ENCODE measurements at regions not wholly inside any gene's neighbourhood (a gene's known extent, or its start where the extent isn't known, plus 50 kb on each side); places are given as distances from the start of the nearest gene placed in this dataset.

- ATAC-seq (no peak), FAIRE-seq (no peak), DNase-seq (ENCODE audit: low read depth, low spot score) (no peak)
- no peak overlapping the region for H3K9ac ChIP-seq (ENCODE audit: control insufficient read depth, insufficient read depth, low read length)
- in situ Hi-C loops (cut with MboI) (no loop called here), intact Hi-C loops (cut with micrococcal nuclease; ENCODE audit: unreplicated experiment) (no loop called here)
- no peak overlapping the region for H2AFZ ChIP-seq (ENCODE audit: control insufficient read depth, low read depth, low read length)
- no peaks in the 10 kb centered on the region for H3K4me1 ChIP-seq (ENCODE audit: control insufficient read depth, insufficient read depth, low read length)
- TF ChIP-seq, protein P1, sequence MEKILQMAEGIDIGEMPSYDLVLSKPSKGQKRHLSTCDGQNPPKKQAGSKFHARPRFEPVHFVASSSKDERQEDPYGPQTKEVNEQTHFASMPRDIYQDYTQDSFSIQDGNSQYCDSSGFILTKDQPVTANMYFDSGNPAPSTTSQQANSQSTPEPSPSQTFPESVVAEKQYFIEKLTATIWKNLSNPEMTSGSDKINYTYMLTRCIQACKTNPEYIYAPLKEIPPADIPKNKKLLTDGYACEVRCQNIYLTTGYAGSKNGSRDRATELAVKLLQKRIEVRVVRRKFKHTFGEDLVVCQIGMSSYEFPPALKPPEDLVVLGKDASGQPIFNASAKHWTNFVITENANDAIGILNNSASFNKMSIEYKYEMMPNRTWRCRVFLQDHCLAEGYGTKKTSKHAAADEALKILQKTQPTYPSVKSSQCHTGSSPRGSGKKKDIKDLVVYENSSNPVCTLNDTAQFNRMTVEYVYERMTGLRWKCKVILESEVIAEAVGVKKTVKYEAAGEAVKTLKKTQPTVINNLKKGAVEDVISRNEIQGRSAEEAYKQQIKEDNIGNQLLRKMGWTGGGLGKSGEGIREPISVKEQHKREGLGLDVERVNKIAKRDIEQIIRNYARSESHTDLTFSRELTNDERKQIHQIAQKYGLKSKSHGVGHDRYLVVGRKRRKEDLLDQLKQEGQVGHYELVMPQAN (conservative IDR thresholded peaks at IDR 0.05) = no peak
- TF ChIP-seq, protein P2, sequence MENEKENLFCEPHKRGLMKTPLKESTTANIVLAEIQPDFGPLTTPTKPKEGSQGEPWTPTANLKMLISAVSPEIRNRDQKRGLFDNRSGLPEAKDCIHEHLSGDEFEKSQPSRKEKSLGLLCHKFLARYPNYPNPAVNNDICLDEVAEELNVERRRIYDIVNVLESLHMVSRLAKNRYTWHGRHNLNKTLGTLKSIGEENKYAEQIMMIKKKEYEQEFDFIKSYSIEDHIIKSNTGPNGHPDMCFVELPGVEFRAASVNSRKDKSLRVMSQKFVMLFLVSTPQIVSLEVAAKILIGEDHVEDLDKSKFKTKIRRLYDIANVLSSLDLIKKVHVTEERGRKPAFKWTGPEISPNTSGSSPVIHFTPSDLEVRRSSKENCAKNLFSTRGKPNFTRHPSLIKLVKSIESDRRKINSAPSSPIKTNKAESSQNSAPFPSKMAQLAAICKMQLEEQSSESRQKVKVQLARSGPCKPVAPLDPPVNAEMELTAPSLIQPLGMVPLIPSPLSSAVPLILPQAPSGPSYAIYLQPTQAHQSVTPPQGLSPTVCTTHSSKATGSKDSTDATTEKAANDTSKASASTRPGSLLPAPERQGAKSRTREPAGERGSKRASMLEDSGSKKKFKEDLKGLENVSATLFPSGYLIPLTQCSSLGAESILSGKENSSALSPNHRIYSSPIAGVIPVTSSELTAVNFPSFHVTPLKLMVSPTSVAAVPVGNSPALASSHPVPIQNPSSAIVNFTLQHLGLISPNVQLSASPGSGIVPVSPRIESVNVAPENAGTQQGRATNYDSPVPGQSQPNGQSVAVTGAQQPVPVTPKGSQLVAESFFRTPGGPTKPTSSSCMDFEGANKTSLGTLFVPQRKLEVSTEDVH (IDR thresholded peaks at IDR 0.05; ENCODE audit: low read depth, partially characterized antibody) = no peak
- no peak overlapping the region for H3K4me2 ChIP-seq (ENCODE audit: control insufficient read depth, insufficient read depth)
- H3K9me3 ChIP-seq (replicated peaks; ENCODE audit: control insufficient read depth, insufficient read depth, low read length) = no peaks in the 10 kb centered on the region
- H4K20me1 ChIP-seq (ENCODE audit: control insufficient read depth, insufficient read depth) = no peaks in the 10 kb centered on the region
- H3K79me2 ChIP-seq (ENCODE audit: control insufficient read depth, insufficient read depth, low read length) = no peaks in the 10 kb centered on the region
- WGBS (ENCODE audit: insufficient coverage, insufficient replicate concordance, low lambda C conversion rate, missing lambda C conversion rate) = 23% methylated on average over 7 of the region's 7 CpGs
- H3K27ac ChIP-seq (ENCODE audit: control insufficient read depth, insufficient read depth) = no peak overlapping the region
- ChIA-PET CTCF (interaction anchor here (0.5 to 1.1 kb wide), 4 partner anchors 11 to 527 kb away, joined by 3 to 5 read pairs (median 3); no protein-coding TSS in a partner anchor), POLR2A (no interaction called here), SMC1A (ENCODE audit: uncharacterized antibody, unreplicated experiment) (interaction anchor here (0.6 kb wide), 1 partner anchor 283 kb away, joined by 3 read pairs; no protein-coding TSS in a partner anchor), RAD21 (ENCODE audit: unreplicated experiment) (no interaction called here)
- H3K27me3 ChIP-seq (replicated peaks in 1 of 2; ENCODE audit: control insufficient read depth in 2 of 2, insufficient read depth in 2 of 2, low read length in 1 of 2) = no peaks in the 10 kb centered on the region
- no TSS peak for BruUV-seq (replicated peaks)
- no peak overlapping the region for H3K4me3 ChIP-seq
- no peaks in the 10 kb centered on the region for H3K36me3 ChIP-seq (ENCODE audit: control insufficient read depth in 2 of 2, insufficient read depth in 2 of 2, low read length in 1 of 2)
Observed at GRCh38 chr1:214164173-214164572, 116.8 kb upstream of the SMYD2 start.

Data from GM12878 (cell line).